Left lung (tissue), 4 donors: ENCODE measurements at regions not wholly inside any gene's neighbourhood (a gene's known extent, or its start where the extent isn't known, plus 50 kb on each side); places are given as distances from the start of the nearest gene placed in this dataset.

Experiments
- ATAC-seq: fragments of 200-7000 bp; cut with Tn5 transposase; one replicate; pipeline ENCODE4 v1.9.1; 2020; ENCODE audit warnings: moderate library complexity
- DNase-seq, 4 donors: peaks; one replicate each; pipeline ENCODE4 v3.0.0-alpha.2; 2013 to 2020
- H3K27ac ChIP-seq, 2 donors: fragments of 200-600 bp; sonication (generic) in 1 of 2; one replicate each; pipeline versions ENCODE4 v1.5.0 to v1.8.0; 2020 to 2021
- H3K27me3 ChIP-seq, 2 donors: fragments of 200-600 bp; sonication (generic) in 1 of 2; one replicate each; pipeline versions ENCODE4 v1.5.0 to v1.8.0; 2020 to 2021
- H3K36me3 ChIP-seq, 2 donors: fragments of 200-600 bp; sonication (generic) in 1 of 2; one replicate each; pipeline versions ENCODE4 v1.5.0 to v1.8.0; 2020 to 2021
- H3K4me1 ChIP-seq, 2 donors: fragments of 200-600 bp; one replicate each; pipeline ENCODE4 v1.8.0; 2021
- H3K4me3 ChIP-seq, 2 donors: fragments of 200-600 bp; sonication (generic) in 1 of 2; one replicate each; pipeline versions ENCODE4 v1.5.0 to v1.8.0; 2020 to 2021; ENCODE audit warnings: mild to moderate bottlenecking in 1 of 2
- H3K9me3 ChIP-seq, 2 donors: fragments of 200-600 bp; sonication (generic) in 1 of 2; one replicate each; pipeline versions ENCODE4 v1.5.0 to v1.8.0; 2020 to 2021
- CTCF ChIP-seq, 2 donors: fragments of 200-600 bp; sonication (generic) in 1 of 2; IDR thresholded peaks; one replicate each; pipeline versions ENCODE4 v1.5.0 to v1.8.0; 2021; ENCODE audit warnings: antibody characterized with exemption in 2 of 2
- intact Hi-C, 2 donors: fragments of 100-400 bp; cut with DNase I; formaldehyde crosslinking; loops; one replicate each; pipeline versions ENCODE4 v1.11.2 to v1.14.2; 2022
- donor health status: DM: no; HTN: yes; CAD: no.
- donor health status: DM: no; HTN: no; CAD: no.

GRCh38 chr2:15750433-15750814, 158.8 kb downstream of the DDX1 start:
- DNase-seq (no peak), ATAC-seq (no peak)
- Histone ChIP-seq H3K27ac (no peak overlapping the region), H3K4me1 (no peaks in the 10 kb centered on the region), H3K4me3 (no peak overlapping the region), H3K27me3 (no peaks in the 10 kb centered on the region), H3K9me3 (no peaks in the 10 kb centered on the region), H3K36me3 (no peaks in the 10 kb centered on the region)
- intact Hi-C loops = no loop called here
- TF ChIP-seq CTCF (IDR thresholded peaks at IDR 0.05) = no peak

- no peak overlapping the region for H3K4me3 ChIP-seq
- no peaks in the 10 kb centered on the region for H3K36me3 ChIP-seq
- no peak for ATAC-seq
- no peaks in the 10 kb centered on the region for H3K27me3 ChIP-seq
- H3K27ac ChIP-seq = no peak overlapping the region
- no peaks in the 10 kb centered on the region for H3K9me3 ChIP-seq
- no peaks in the 10 kb centered on the region for H3K4me1 ChIP-seq
- intact Hi-C loops = no loop called here
- TF ChIP-seq CTCF (IDR thresholded peaks at IDR 0.05) = no peak
- no peak for DNase-seq
Observed at GRCh38 chr2:15750822-15751329, 159.2 kb downstream of the DDX1 start.

- no peaks in the 10 kb centered on the region for H3K4me1 ChIP-seq
- ATAC-seq (no peak), DNase-seq (no peak)
- intact Hi-C loops = no loop called here
- H3K27me3 ChIP-seq = no peaks in the 10 kb centered on the region
- no peaks in the 10 kb centered on the region for H3K36me3 ChIP-seq
- no peak for TF ChIP-seq CTCF (IDR thresholded peaks at IDR 0.05)
- H3K9me3 ChIP-seq = no peaks in the 10 kb centered on the region
- H3K27ac ChIP-seq = no peak overlapping the region
- H3K4me3 ChIP-seq = no peak overlapping the region
Observed at GRCh38 chr2:15751477-15751876, 159.8 kb downstream of the DDX1 start.

GRCh38 chr2:15752552-15753232, 161.0 kb downstream of the DDX1 start:
- H3K27me3 ChIP-seq = no peaks in the 10 kb centered on the region
- H3K4me1 ChIP-seq = no peaks in the 10 kb centered on the region
- H3K4me3 ChIP-seq = no peak overlapping the region
- intact Hi-C loops = no loop called here
- no peaks in the 10 kb centered on the region for H3K36me3 ChIP-seq
- ATAC-seq = no peak
- no peak overlapping the region for H3K27ac ChIP-seq
- no peak for TF ChIP-seq CTCF (IDR thresholded peaks at IDR 0.05)
- no peak for DNase-seq
- H3K9me3 ChIP-seq = no peaks in the 10 kb centered on the region

- Histone ChIP-seq H3K27me3 (no peaks in the 10 kb centered on the region), H3K9me3 (no peaks in the 10 kb centered on the region), H3K4me1 (no peaks in the 10 kb centered on the region), H3K36me3 (no peaks in the 10 kb centered on the region), H3K27ac (no peak overlapping the region), H3K4me3 (no peak overlapping the region)
- TF ChIP-seq CTCF (IDR thresholded peaks at IDR 0.05) = no peak
- ATAC-seq (no peak), DNase-seq (no peak)
- intact Hi-C loops = no loop called here
Observed at GRCh38 chr2:15753233-15753798, 161.6 kb downstream of the DDX1 start.
